GM18873 (cell line): ENCODE measurements at regions not wholly inside any gene's neighbourhood (a gene's known extent, or its start where the extent isn't known, plus 50 kb on each side); places are given as distances from the start of the nearest gene placed in this dataset.

Source experiments
- ATAC-seq: cut with Tn5 transposase; IDR thresholded peaks from one replicate; pipeline ENCODE4 v1.9.1; 2021; ENCODE audit warnings: mild to moderate bottlenecking, moderate library complexity, moderate number of reproducible peaks; ENCODE audit not compliant: unreplicated experiment, low FRiP score

- no peak for ATAC-seq
Observed at GRCh38 chr9:115360122-115360521, 242.2 kb upstream of the TNC start.

DNA sequence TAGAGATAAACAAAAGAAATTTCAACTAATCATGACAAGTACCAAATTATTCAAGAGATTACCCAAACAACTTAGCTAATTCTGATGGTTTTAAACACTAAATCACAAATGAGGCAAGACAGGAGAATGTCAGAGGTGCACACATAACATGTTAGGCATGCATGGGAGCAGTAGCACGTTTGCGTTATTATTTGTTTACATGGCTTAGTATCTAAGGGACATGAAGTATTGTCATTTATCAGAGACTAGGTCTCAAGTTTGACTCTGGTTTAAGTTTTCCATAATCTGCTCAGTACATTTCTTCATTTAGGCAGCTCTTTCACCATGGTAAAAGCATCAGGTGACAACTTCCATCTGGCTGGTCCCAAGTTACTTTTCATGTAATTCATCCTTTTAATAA is 244.1 kb upstream of the TNC start:
- ATAC-seq: no peak

DNA sequence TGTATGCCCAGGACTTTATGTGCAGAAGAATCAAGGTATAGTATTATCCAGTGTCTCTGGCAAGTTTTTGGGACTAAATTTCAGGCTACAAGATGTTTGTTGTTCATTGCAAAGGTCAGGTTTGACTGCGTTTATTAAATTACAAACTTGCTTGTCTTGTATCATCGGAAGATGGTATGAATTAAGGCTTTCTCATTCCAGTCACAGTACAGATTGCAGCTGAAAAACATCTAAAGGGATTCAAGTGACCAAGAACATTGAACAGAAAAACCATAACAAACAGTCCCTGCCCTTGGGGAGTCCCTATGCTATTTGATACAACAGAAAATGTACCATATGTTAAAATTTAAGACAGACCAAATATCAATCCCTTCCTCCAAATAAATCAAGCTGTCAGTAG is 244.7 kb upstream of the TNC start:
- no peak for ATAC-seq

GRCh38 chr9:115364991-115365390 is 247.0 kb upstream of the TNC start:
- no peak for ATAC-seq

DNA sequence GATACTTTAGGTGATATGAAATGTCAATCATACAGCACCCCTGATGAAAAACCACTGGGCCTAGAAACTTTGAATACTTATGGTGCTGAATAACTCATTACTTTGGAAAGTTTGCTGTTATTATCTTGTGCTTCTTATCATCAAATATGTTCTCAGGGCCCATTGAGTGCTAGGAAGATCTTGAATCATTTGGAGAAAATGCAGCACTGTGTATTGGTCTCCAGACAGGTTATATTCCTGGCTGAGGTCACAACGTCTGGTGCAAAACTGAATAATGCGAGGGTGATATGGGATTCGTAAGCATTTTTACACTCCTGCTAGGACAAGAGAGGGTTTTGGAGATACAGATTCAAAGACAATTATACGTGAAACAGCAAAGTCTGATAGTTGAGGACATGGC is 249.4 kb upstream of the TNC start:
- no peak for ATAC-seq

DNA sequence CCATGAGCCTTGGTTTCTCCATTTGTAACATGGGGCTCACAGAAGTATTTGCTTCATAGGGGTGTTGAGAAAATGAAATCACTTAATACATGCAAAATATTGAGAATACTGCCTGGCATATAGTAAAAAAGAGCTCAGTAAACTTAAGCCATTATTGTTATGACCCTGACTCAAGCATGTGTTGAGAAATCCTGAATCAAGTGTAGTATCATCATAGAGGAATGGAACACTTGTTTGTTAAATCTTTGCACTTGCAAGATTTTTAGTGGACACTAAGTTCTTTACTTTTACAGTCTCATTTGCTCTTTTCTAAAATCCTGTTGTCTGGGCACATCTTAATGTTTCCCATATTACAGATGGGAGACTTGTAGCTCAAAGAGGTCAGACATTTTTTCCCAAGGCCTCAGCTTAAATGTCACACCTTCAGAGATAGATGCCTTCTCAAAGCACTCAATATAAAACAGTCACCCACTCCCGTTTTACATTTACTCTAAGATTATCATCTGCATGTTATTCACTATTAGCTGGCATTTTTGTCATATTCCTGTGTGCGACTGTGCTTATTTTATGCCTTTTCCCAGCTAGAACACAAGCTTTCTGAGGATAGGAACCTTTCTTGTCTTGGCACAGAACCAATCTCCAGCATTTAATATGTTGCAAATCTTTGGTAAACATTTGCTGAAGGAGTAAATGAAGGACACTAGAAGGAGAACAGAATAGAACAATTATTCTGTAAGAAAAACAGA is 250.0 kb upstream of the TNC start:
- ATAC-seq: no peak

GRCh38 chr9:115369322-115369957 is 251.5 kb upstream of the TNC start:
- no peak for ATAC-seq

- peak; percentile 88 for ATAC-seq
Observed at GRCh38 chr9:115373000-115373709, 255.2 kb upstream of the TNC start.

DNA sequence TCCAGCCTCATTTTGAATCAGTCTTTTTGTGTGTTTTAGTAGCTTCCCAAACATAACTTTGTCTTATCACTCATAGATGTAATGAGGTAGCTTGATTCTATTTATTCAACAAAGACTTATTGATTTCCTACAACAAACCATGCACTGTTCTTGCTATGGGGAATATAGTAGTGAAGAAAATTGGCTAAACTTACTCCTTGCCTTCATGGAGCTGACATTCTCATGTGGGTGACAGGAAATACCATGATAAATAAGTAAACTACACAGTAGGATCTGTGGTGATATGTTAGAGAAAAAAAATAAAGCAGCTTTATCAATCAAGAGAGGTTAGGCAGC is 255.7 kb upstream of the TNC start:
- no peak for ATAC-seq

GRCh38 chr9:115374724-115375268 is 256.8 kb upstream of the TNC start:
- no peak for ATAC-seq

DNA sequence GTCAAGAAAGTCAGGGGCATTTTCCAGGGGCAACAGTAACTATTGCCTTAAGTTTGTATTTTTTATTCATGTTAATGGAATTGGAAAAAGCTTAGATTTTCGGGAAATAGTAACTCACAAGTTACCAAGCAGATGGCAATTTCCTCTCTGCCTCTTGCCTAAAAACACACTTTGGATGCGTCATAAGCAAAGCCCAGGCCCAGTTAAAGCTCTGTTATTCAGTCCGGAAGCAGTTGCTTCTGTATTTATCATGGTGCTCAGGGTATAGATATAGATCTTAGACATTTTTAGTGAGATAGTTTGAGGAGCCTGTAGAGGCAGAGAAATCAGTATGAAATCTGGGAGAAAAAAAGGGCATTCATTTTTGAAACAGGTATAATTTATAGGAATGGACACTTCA is 260.3 kb upstream of the TNC start:
- ATAC-seq: no peak

DNA sequence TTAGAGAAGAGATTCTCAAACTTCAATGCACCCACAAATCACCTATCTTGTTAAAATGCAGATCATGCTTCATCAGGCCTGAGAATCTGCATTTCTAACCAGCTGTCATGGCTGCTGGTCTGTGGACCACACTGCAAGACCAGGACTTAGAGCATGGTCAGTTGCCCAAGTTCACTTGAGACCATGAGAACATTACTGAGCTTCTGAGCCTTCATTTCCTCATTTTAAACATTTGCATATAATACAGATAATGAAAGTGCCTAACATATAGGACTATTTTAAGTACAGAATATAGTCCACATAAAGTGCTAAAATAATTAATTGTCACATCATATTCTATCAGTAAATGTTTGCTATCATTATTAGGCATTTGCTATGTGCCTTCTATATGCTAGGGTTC is 260.8 kb upstream of the TNC start:
- ATAC-seq: no peak

DNA sequence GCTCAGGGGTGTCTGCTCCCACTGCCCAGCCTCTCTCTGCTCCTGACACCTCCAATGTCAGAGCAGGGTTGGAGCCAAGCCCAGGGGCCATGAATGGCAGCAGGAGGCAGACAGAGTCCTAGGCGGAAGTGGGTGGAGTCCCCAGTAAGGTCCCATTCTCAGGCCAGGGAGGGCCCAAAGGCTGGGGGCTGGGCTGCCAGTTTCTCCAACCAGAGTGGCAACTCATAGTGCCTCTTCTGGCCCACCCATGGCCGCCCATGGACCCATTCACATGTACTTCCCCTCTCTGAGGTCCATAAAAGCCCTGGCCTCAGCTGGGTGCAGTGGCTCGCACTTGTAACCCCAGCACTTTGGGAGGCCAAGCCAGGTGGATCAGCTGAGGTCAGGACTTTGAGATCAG is 261.8 kb upstream of the TNC start:
- no peak for ATAC-seq

DNA sequence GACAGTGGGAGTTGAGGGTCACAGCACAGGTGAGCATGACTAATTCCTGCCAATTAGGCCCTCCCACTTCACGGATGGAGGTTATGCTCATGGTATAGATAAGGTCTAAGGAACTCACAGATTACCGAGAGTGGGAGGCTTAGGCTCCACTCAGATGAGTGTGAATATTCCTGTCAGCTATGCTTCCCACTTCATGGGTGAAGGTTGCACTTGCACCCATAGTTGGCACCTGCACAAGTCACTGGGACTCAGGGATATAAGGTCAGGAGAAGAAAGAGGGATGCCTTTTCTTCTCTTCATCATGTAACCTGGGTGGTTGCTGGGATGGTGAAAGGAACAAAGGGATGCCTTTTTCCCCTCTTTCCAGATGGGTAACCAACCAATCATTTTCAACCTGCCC is 264.9 kb upstream of the TNC start:
- ATAC-seq: no peak

DNA sequence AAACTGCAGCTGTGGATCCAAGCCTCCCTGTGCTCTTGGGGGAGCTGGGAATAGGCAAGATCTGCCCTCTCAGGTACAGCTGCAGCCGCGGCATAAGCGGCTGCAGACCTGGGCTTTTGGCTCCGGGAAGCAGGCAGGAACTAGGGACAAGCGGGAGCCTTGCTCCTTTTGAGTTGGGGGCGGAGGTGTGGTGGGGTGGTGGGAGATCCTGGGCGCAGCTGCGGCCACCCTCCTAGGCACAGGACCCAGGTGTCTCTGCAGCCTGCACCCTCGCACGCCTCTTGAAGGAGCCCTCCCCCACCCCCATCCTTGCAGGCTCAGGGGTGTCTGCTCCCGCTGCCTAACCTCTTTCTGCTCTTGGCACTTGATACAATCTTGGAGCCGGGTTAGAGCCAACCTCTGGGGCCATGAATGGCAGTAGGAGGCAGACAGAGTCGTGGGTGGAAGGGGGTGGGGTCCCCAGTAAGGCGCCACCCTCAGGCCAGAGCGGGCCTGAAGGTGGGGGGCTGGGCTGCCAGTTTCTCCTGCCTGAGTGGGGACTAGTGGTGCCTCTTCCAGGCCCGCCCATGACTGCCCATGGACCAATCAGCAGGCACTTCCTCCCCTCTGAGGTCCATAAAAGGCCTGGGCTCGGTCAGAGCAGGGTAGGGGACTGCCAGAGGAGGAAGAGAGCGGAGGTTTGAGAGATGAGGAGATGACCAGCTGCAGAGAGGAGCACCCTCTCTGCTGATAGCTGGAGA is 267.6 kb upstream of the TNC start:
- no peak for ATAC-seq

- ATAC-seq: no peak
Observed at GRCh38 chr9:115386963-115387770, 269.2 kb upstream of the TNC start.

GRCh38 chr9:115391168-115391825 is 273.3 kb upstream of the TNC start:
- no peak for ATAC-seq

GRCh38 chr9:115393976-115394775 is 276.2 kb upstream of the TNC start:
- no peak for ATAC-seq

GRCh38 chr9:115395511-115396021 is 277.6 kb upstream of the TNC start:
- no peak for ATAC-seq
